GM19025 (cell line): ENCODE measurements at regions not wholly inside any gene's neighbourhood (a gene's known extent, or its start where the extent isn't known, plus 50 kb on each side); places are given as distances from the start of the nearest gene placed in this dataset.
"Not testable (repeated sequence)": the region's sequence is repeated elsewhere in the genome, so short reads cannot be mapped to it uniquely, and the experiment has no call there.

Source experiments
- ATAC-seq: cut with Tn5 transposase; IDR thresholded peaks from one replicate; pipeline ENCODE4 v1.9.1; 2021; ENCODE audit warnings: mild to moderate bottlenecking, low read depth, moderate library complexity; ENCODE audit not compliant: unreplicated experiment

- not testable (repeated sequence) for ATAC-seq
These were observed 49.9 kb upstream of the MSMB start for GRCh38 chr10:46095943-46096342.

GRCh38 chr10:46096446-46096845 lies 50.4 kb upstream of the MSMB start:
- ATAC-seq = no peak

- ATAC-seq = no peak
These were observed 51.0 kb upstream of the MSMB start for GRCh38 chr10:46096909-46097575.

- no peak for ATAC-seq
These were observed 51.7 kb upstream of the MSMB start for GRCh38 chr10:46097576-46098317.

- ATAC-seq = no peak
These were observed 52.3 kb upstream of the MSMB start for GRCh38 chr10:46098386-46098785.

GRCh38 chr10:46098925-46099324 lies 52.9 kb upstream of the MSMB start:
- ATAC-seq = not testable (repeated sequence)

- no peak for ATAC-seq
These were observed 58.1 kb upstream of the MSMB start for GRCh38 chr10:46104071-46104585.

- ATAC-seq = not testable (repeated sequence)
These were observed 59.3 kb upstream of the MSMB start for GRCh38 chr10:46105416-46105815.

GRCh38 chr10:46105856-46106409 lies 59.9 kb upstream of the MSMB start:
- not testable (repeated sequence) for ATAC-seq

- ATAC-seq = peak; percentile 89
These were observed 60.6 kb upstream of the MSMB start for GRCh38 chr10:46106410-46107255.

GRCh38 chr10:46108158-46108499 lies 62.1 kb upstream of the MSMB start:
- ATAC-seq = not testable (repeated sequence)

- not testable (repeated sequence) for ATAC-seq
These were observed 108.2 kb upstream of the MSMB start for GRCh38 chr10:46154271-46154670.

- ATAC-seq = not testable (repeated sequence)
These were observed 108.6 kb upstream of the MSMB start for GRCh38 chr10:46154683-46155082.

- ATAC-seq = not testable (repeated sequence)
These were observed 110.8 kb upstream of the MSMB start for GRCh38 chr10:46156866-46157265.

- no peak for ATAC-seq
These were observed 117.1 kb upstream of the ANTXRL start for GRCh38 chr10:46169736-46170135.

- ATAC-seq = no peak
These were observed 116.0 kb upstream of the ANTXRL start for GRCh38 chr10:46170789-46171188.

GRCh38 chr10:46171661-46172060 lies 115.1 kb upstream of the ANTXRL start:
- ATAC-seq = no peak

GRCh38 chr10:46175296-46175695 lies 111.5 kb upstream of the ANTXRL start:
- no peak for ATAC-seq

GRCh38 chr10:46175831-46176230 lies 111.0 kb upstream of the ANTXRL start:
- no peak for ATAC-seq

- not testable (repeated sequence) for ATAC-seq
These were observed 99.4 kb upstream of the ANTXRL start for GRCh38 chr10:46187431-46187830.

- no peak for ATAC-seq
These were observed 89.7 kb upstream of the ANTXRL start for GRCh38 chr10:46197050-46197449.
